D341Med (cell line): ENCODE measurements at regions not wholly inside any gene's neighbourhood (a gene's known extent, or its start where the extent isn't known, plus 50 kb on each side); places are given as distances from the start of the nearest gene placed in this dataset.
A peak's percentile ranks its signal among the peaks of the same experiment; 100 is the strongest.
"Not testable (repeated sequence)": the region's sequence is repeated elsewhere in the genome, so short reads cannot be mapped to it uniquely, and the experiment has no call there.

Experiments
- DNase-seq: peaks from one replicate; pipeline ENCODE4 v3.0.0; 2012; ENCODE audit warnings: low spot score

- no peak for DNase-seq
These were observed 282.8 kb downstream of the ALDH8A1 start for GRCh38 chr6:134667111-134667510.

- DNase-seq: no peak
These were observed 283.8 kb downstream of the ALDH8A1 start for GRCh38 chr6:134666125-134666524.

- no peak for DNase-seq
These were observed 284.7 kb downstream of the ALDH8A1 start for GRCh38 chr6:134665029-134665723.

- no peak for DNase-seq
These were observed 285.9 kb downstream of the ALDH8A1 start for GRCh38 chr6:134663800-134664535.

GRCh38 chr6:134663356-134663755 lies 286.5 kb downstream of the ALDH8A1 start:
- DNase-seq: no peak

- no peak for DNase-seq
These were observed 287.7 kb downstream of the ALDH8A1 start for GRCh38 chr6:134662077-134662700.

- not testable (repeated sequence) for DNase-seq
These were observed 290.0 kb downstream of the ALDH8A1 start for GRCh38 chr6:134659885-134660284.

- no peak for DNase-seq
These were observed 291.3 kb downstream of the ALDH8A1 start for GRCh38 chr6:134658596-134658995.

GRCh38 chr6:134657751-134658527 lies 292.0 kb downstream of the ALDH8A1 start:
- DNase-seq: no peak

GRCh38 chr6:134657343-134657742 lies 292.6 kb downstream of the ALDH8A1 start:
- no peak for DNase-seq

GRCh38 chr6:134654751-134655150 lies 295.1 kb downstream of the ALDH8A1 start:
- DNase-seq: no peak

GRCh38 chr6:134651519-134651918 lies 298.4 kb downstream of the ALDH8A1 start:
- no peak for DNase-seq

GRCh38 chr6:134647861-134648260 lies 302.0 kb downstream of the ALDH8A1 start:
- DNase-seq: no peak

- DNase-seq: no peak
These were observed 307.1 kb downstream of the ALDH8A1 start for GRCh38 chr6:134642819-134643218.

- no peak for DNase-seq
These were observed 307.6 kb downstream of the ALDH8A1 start for GRCh38 chr6:134642279-134642678.

- peak; percentile 63 for DNase-seq
These were observed 308.9 kb downstream of the ALDH8A1 start for GRCh38 chr6:134640975-134641429.

- DNase-seq: no peak
These were observed 309.7 kb downstream of the ALDH8A1 start for GRCh38 chr6:134640229-134640628.

- DNase-seq: no peak
These were observed 312.0 kb downstream of the ALDH8A1 start for GRCh38 chr6:134637847-134638437.

- DNase-seq: no peak
These were observed 312.6 kb downstream of the ALDH8A1 start for GRCh38 chr6:134637282-134637681.

- DNase-seq: no peak
These were observed 313.6 kb downstream of the ALDH8A1 start for GRCh38 chr6:134636186-134636799.

- no peak for DNase-seq
These were observed 314.9 kb downstream of the ALDH8A1 start for GRCh38 chr6:134634966-134635365.
